Heart right ventricle (tissue), 16 donors: ENCODE measurements at regions not wholly inside any gene's neighbourhood (a gene's known extent, or its start where the extent isn't known, plus 50 kb on each side); places are given as distances from the start of the nearest gene placed in this dataset.

ENCODE experiments used
- ATAC-seq, 8 donors: fragments of 200-7000 bp; cut with Tn5 transposase; one replicate each; pipeline ENCODE4 v1.9.1; 2020; ENCODE audit warnings: mild to moderate bottlenecking in 8 of 8, moderate library complexity in 8 of 8, moderate number of reproducible peaks in 1 of 8
- DNase-seq, 2 donors: peaks; one replicate each; pipeline ENCODE4 v3.0.0-alpha.2; 2020
- H3K27ac ChIP-seq, 10 donors: fragments of 200-600 bp; sonication (generic) in 2 of 10; one replicate each; pipeline versions ENCODE4 v1.5.0 to v1.8.0; 2020 to 2022; ENCODE audit warnings: mild to moderate bottlenecking in 3 of 10
- H3K27me3 ChIP-seq, 7 donors: fragments of 200-600 bp; one replicate each; pipeline ENCODE4 v1.8.0; 2021 to 2022; ENCODE audit warnings: mild to moderate bottlenecking in 2 of 7
- H3K36me3 ChIP-seq, 9 donors: fragments of 200-600 bp; sonication (generic) in 1 of 9; one replicate each; pipeline versions ENCODE4 v1.5.0 to v1.8.0; 2020 to 2022; ENCODE audit warnings: mild to moderate bottlenecking in 2 of 9
- H3K4me1 ChIP-seq, 9 donors: fragments of 200-600 bp; sonication (generic) in 1 of 9; one replicate each; pipeline versions ENCODE4 v1.5.0 to v1.8.0; 2020 to 2022; ENCODE audit warnings: mild to moderate bottlenecking in 4 of 9
- H3K4me3 ChIP-seq, 10 donors: fragments of 200-600 bp; sonication (generic) in 2 of 10; one replicate each; pipeline versions ENCODE4 v1.5.0 to v1.8.0; 2020 to 2022; ENCODE audit warnings: mild to moderate bottlenecking in 7 of 10, moderate library complexity in 2 of 10
- H3K9me3 ChIP-seq, 11 donors: fragments of 200-600 bp in 10 of 11; sonication (generic) in 2 of 11; one replicate each; pipeline versions ENCODE4 v1.5.0 to v1.8.0; 2013 to 2022; ENCODE audit warnings: mild to moderate bottlenecking in 2 of 11, control low read depth in 1 of 11, moderate library complexity in 1 of 11
- CTCF ChIP-seq, 9 donors: fragments of 200-600 bp; sonication (generic) in 2 of 9; IDR thresholded peaks; one replicate each; pipeline versions ENCODE4 v1.5.0 to v1.8.0; 2021 to 2022; ENCODE audit warnings: antibody characterized with exemption in 9 of 9, mild to moderate bottlenecking in 5 of 9, moderate library complexity in 1 of 9
- WGBS, 2 donors: extraction: QIAGEN DNeasy Blood & Tissue Kit; methylation state at CpG; one replicate each; pipeline ENCODE4 v1.1.7; 2013; ENCODE audit warnings: inconsistent platforms in 1 of 2; 5-methylcytosine and 5-hydroxymethylcytosine counted together
- intact Hi-C, 10 donors: fragments of 100-400 bp; cut with DNase I; formaldehyde crosslinking; loops; one replicate each; pipeline versions ENCODE4 v1.11.1 to v1.14.2; 2022
- donor health status: Arrhythmogenic right ventricular cardiomyopathy.
- donor health status: ischemic (EF 13 %, LVEDD 7.1; RV severe dilation, severe dysfunction).
- donor health status: healthy with polysubstance abuse.
- donor health status: DM: no; HTN: yes; CAD: no.
- donor health status: DM: no; HTN: no; CAD: no.
- donor health status: ischemic (EF 25% LVEDD 6.9; RV normal size, moderate dysfunction).
- donor health status: ischemic (EF 25% LVEDD 5.7; RV mildly dilated, moderate dysfunction).
- donor health status: healthy.
- donor health status: DM: yes; HTN: yes; CAD: no.
- donor health status: Ischemic cardiomyopathy.
- donor health status: ischemic (EF 35%, LVEDD 5.7; RV mildly dilated, moderate dysfunction).
- donor health status: nonischemic (EF 11% LVEDD 7.7; RV severe dilation, severe dysfunction).
- donor health status: DM: yes; HTN: yes; CAD: no.
- donor health status: PGD.
- donor health status: ischemic (EF 29% LVEDD 5.4; RV normal size, mild dysfunction).
- donor health status: nonischemic (EF 23%, LVEDD 6.1; RV moderate dilation, normal function).

GRCh38 chrX:20545538-20545937 is 278.8 kb upstream of the RPS6KA3 start:
- peak in 1 of 2 donors; percentile 3 for DNase-seq
- H3K36me3 ChIP-seq: no peaks in the 10 kb centered on the region
- H3K27me3 ChIP-seq: no peaks in the 10 kb centered on the region
- no peak overlapping the region for H3K4me3 ChIP-seq
- H3K9me3 ChIP-seq: peaks cover 0 to 39% (median 7%) of the 10 kb centered on the region in 11 donors
- no peaks in the 10 kb centered on the region for H3K4me1 ChIP-seq
- intact Hi-C loops: no loop called here
- ATAC-seq: no peak
- no peak for TF ChIP-seq CTCF (IDR thresholded peaks at IDR 0.05)
- 60 to 71% methylated on average over 3 of the region's 3 CpGs for WGBS, 2 donors
- no peak overlapping the region for H3K27ac ChIP-seq

GRCh38 chrX:20542072-20542471 is 275.4 kb upstream of the RPS6KA3 start:
- H3K4me3 ChIP-seq: no peak overlapping the region
- H3K27ac ChIP-seq: no peak overlapping the region
- peaks cover 0 to 13% (median 0%) of the 10 kb centered on the region in 7 donors for H3K27me3 ChIP-seq
- intact Hi-C loops: no loop called here
- H3K9me3 ChIP-seq: peaks cover 0 to 42% (median 7%) of the 10 kb centered on the region in 11 donors
- no peak for ATAC-seq
- 40 to 60% methylated on average over 1 of the region's 1 CpG for WGBS, 2 donors
- no peaks in the 10 kb centered on the region for H3K36me3 ChIP-seq
- TF ChIP-seq CTCF (IDR thresholded peaks at IDR 0.05): no peak
- no peak for DNase-seq
- no peaks in the 10 kb centered on the region for H3K4me1 ChIP-seq

GRCh38 chrX:20538974-20539373 is 272.3 kb upstream of the RPS6KA3 start:
- no peak for ATAC-seq

GRCh38 chrX:20531667-20532066 is 265.0 kb upstream of the RPS6KA3 start:
- Histone ChIP-seq H3K27ac (no peak overlapping the region), H3K36me3 (no peaks in the 10 kb centered on the region), H3K27me3 (peaks cover 0 to 81% (median 0%) of the 10 kb centered on the region in 7 donors), H3K9me3 (no peaks in the 10 kb centered on the region), H3K4me1 (no peaks in the 10 kb centered on the region), H3K4me3 (no peak overlapping the region)
- 63 to 75% methylated on average over 4 of the region's 4 CpGs for WGBS, 2 donors
- no peak for ATAC-seq
- intact Hi-C loops: loop anchor here in 5 of 10 donors (2.0 to 10.0 kb wide), 7 partner anchors 843 to 1446 kb away; partner anchors contain the start of gene CNKSR2 (in 1 of the 5)
- DNase-seq: no peak
- TF ChIP-seq CTCF (IDR thresholded peaks at IDR 0.05): no peak

More at GRCh38 chrX:20538974-20539373, 272.3 kb upstream of the RPS6KA3 start:
- H3K36me3 ChIP-seq: no peaks in the 10 kb centered on the region
- no peak for TF ChIP-seq CTCF (IDR thresholded peaks at IDR 0.05)
- intact Hi-C loops: loop anchor here in 1 of 10 donors (10.0 kb wide), 2 partner anchors 836 to 946 kb away; partner anchors contain the start of gene CNKSR2
- H3K9me3 ChIP-seq: peaks cover 0 to 37% (median 7%) of the 10 kb centered on the region in 11 donors
- peaks cover 0 to 31% (median 0%) of the 10 kb centered on the region in 7 donors for H3K27me3 ChIP-seq
- no peak for DNase-seq
- no peaks in the 10 kb centered on the region for H3K4me1 ChIP-seq
- H3K4me3 ChIP-seq: no peak overlapping the region
- H3K27ac ChIP-seq: no peak overlapping the region
- 83 to 100% methylated on average over 1 of the region's 1 CpG for WGBS, 2 donors
